Stimulated activated CD4-positive, alpha-beta T cell treated with anti-CD3 and anti-CD28 coated beads, Interleukin-1b, Interleukin-23, amount 100 ng/mL, for 1 hour (primary cell): ENCODE measurements at regions not wholly inside any gene's neighbourhood (a gene's known extent, or its start where the extent isn't known, plus 50 kb on each side); places are given as distances from the start of the nearest gene placed in this dataset.
"Not testable (repeated sequence)": the region's sequence is repeated elsewhere in the genome, so short reads cannot be mapped to it uniquely, and the experiment has no call there.

Experiments used
- DNase-seq, 2 donors: peaks; one replicate each; pipeline ENCODE4 v3.0.0-alpha.2; 2020; ENCODE audit warnings: low read depth in 2 of 2

DNA sequence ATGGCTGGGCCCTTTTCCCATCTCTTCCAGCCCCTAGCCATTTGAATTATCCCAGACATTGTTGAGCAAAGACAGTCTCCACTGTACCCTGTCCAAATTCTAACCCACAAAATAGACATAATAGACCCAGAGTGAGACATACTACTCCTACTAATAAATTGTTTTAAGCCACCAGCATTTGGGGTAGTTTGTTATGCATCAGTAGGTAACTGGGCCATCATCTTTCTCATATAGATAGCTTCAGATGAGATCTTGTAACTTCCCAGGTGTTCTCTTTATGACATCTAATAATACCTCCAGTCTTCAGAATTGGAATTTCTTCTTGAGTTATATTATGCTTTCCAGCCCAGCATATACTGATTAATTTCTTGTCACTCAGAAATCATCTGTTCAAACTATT is 117.2 kb upstream of the OTUD4 start:
- DNase-seq: no peak

- no peak for DNase-seq
These were observed 115.2 kb upstream of the OTUD4 start for GRCh38 chr4:145295547-145295946.

- DNase-seq: no peak
These were observed 114.7 kb upstream of the OTUD4 start for GRCh38 chr4:145295122-145295521.

- DNase-seq: no peak
These were observed 113.3 kb upstream of the OTUD4 start for GRCh38 chr4:145293658-145294057.

GRCh38 chr4:145290955-145291354 is 110.6 kb upstream of the OTUD4 start:
- DNase-seq: no peak

DNA sequence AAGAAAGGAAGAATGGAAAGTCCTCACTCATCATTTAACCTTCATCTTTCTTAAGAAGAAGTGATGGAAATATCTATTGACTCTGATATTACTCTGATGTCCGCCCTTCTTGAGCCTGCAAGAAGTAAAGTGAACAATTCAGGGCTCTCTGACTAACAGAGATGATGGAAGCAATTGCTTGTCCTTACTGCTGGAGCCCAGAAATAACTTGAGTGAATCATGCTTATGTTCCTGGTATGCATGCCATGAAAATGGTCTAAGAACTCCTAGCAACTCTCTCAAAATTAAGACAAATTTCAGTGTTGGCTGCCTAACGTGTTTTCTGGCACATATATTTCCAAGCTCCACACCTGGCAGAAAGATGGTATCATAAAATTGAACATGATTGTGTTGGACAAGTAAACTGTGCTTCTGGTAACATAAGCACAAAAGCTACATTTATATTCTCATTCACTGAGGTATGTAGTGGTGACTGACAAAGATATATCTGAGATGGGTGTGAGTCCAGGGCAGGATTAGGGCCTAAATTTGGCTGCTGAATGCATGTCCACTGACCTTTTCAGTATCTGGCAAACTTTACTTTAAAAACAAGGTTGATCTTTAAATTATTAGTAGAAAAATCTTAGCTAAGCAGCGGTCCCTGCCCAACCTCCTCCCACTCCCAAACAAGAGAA is 109.2 kb upstream of the OTUD4 start:
- DNase-seq: no peak

DNA sequence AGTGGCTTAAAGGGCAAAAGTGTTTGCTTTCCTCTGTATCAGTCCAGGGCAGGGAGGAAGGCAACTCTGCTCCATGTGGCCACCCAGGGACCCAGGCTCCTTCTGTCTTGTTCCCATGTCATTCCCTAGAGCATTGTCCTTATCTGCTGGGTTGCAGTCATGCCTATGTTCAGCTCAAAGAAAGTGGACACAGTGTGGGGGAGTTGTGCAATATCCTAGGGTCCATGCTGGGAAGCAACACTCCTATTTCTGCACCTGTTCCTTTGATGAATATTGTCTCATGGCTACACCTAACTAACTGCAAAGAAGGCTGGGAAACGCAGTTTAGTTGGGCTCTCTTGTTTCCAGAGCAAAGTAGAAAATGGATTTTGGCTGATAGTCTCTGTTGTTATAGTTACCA is 107.0 kb upstream of the OTUD4 start:
- DNase-seq: no peak

DNA sequence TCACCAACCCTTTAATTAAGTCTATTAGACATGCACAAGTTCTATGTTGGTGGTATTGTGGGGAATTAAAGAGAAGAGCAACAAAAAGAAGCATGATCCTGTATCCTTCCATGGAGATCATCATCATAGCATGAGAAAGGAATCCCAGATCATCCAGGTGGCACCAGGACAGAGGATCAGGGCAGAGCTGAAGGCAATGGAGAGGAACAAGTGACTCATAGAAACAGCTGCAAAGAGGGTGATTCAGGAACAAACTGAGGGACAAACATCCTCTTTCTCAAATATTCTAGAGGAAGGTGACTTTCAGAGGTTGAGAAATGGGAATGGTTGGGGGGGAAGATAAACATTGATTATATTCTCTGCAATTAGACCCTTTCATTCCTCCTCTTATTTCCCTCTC is 105.5 kb upstream of the OTUD4 start:
- no peak for DNase-seq

DNA sequence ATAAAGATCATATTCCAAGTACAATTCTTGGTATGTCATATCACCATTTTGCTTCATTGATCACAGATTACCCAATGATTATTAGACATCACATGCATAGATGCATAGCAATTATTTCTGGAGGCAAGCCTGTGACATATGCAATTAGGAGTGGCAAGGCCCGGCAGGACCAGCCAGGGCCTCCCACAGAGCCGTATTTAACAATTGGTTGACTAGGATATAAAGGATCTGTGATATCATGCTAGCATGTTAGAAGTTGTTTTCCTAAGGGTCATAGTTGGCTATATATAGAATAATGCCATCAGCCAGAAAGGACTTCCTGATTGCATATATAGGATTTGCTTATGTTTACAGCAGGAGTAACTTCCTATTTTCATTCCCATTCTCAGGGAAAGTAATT is 103.5 kb upstream of the OTUD4 start:
- no peak for DNase-seq

DNA sequence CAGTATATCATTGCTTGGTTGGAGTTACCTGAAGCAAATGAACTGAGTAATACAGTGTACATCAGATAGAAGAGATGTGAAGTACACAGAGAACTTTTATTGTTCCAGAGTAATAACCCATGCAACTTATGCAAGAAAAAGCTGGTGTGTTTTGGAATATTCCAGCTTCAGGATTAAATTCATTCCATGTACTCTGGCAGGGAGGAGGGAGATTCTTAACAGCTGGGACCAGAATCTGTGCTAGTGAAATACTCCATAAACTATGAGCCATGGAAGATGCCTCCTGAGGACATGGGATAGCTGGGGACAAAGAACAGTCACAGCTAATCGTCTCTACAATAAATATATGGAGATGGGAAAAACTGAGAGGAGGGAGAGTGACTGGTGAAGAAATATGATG is 101.6 kb upstream of the OTUD4 start:
- DNase-seq: no peak

DNA sequence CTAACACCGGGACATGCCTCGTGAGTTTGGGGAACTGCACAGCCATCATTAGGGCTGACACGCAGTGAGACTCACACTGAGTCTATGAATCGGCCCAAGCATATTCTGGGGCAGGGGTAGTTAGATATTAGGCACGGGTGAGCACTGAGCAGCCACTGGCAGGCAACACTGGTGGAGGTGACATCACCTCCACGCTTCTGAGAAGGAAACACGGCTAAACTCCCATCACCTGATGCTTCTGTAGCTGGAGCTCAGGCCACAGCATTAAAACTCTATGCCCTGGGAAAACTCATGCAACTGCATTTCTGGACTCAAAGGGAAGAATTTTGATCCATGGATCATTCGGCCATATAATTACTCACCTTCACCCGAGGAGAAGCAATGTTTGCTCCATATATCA is 100.8 kb upstream of the OTUD4 start:
- no peak for DNase-seq

DNA sequence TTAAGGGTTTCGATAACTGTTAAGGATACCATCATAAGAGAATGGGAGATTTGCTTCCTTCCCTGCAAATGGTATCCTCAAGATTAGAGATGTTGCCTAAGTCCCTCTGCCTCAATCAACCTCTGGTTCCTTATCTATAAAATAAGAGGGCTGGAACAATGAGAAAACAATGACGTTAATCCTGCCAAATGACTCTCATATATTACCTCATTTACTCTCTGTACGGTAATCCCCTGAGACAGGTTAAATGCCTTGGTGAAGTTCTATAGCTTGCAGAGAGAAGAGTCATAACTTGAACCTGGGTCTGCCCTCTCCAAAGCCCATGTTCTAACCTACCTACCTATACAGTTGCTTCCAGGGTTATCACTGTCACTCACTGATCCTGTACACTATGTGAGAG is 100.2 kb upstream of the OTUD4 start:
- DNase-seq: no peak

GRCh38 chr4:145279122-145279960 is 99.0 kb upstream of the OTUD4 start:
- no peak for DNase-seq

GRCh38 chr4:145278341-145279121 is 98.1 kb upstream of the OTUD4 start:
- DNase-seq: no peak

GRCh38 chr4:145277011-145277410 is 96.6 kb upstream of the OTUD4 start:
- DNase-seq: no peak

- DNase-seq: no peak
These were observed 95.7 kb upstream of the OTUD4 start for GRCh38 chr4:145276050-145276449.

DNA sequence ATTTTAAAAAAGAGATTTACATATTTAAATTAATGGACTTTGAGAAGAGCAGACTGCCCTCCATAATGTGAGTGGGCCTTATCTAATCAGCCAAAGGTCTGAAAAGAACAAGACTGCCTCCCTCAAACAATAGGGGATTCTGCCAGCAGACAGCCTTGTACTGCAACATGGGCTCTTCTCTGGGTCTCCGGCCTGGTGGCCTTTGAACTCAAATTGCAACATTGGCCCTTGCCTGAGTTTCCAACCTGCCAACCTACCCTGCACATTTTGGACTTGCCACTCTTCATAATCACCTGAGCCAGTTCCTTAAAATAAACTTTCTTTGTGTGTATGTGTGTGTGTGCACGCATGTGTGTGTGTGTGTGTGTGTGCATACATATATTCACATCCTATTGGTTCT is 90.8 kb upstream of the OTUD4 start:
- no peak for DNase-seq

DNA sequence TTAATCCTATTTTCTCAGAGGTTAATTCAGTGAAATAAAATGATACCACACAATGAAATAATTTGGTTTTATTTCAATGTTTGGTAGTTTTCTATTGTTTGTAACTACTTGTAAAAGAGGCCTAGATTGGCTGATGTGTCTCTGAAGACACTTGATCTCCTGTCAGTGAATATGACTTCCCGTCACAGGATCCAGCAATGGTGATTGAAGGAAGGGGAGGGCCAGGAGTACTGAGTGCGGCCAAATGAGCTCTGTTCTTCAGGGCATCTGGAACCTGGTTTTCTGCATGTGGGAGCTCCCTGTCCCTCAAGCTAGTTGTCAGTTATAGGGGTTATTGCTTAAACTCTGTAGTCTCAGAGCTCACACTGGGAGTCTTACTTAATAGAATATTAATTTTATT is 86.5 kb upstream of the OTUD4 start:
- no peak for DNase-seq

DNA sequence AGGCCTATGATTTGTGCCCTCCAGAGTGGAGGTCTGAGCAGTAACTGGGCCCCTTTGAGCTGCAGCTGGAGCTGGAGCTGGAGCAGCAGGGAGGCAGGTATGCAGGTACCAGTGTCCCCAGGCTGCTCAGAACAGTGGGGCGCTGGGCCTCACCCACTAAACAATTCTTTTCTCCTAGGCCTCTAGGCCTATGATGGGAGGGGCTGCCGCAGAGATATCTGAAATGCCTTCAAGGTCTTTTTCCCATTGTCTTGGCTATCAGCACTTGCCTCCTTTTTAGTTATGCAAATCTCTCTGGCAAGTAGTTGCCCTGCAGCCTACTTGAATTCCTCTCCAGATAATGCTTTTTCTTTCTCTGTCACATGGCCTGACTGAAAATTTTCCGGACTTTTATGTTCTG is 79.7 kb upstream of the OTUD4 start:
- no peak for DNase-seq

DNA sequence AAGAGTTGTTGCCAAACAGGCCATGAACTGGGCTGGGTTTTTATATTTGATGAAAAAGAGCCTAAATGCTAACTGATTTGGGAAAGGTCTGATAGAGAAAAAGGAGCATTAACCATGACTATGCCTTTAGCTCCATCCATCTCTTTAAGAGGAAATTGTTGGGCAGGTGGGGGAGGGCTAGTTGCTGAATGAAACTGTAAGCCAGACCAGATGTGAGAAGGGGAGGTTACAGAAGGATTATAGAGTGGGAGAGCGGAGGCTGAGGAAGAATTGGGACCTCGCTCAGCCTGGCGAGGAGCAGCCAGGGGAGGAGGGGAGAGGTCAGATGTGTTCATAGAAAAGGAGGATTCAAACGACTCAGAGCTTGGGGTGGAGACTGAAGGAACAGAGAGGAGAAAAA is 74.9 kb upstream of the OTUD4 start:
- not testable (repeated sequence) for DNase-seq

GRCh38 chr4:145252190-145252589 is 71.8 kb upstream of the OTUD4 start:
- no peak for DNase-seq

- DNase-seq: no peak
These were observed 71.0 kb upstream of the OTUD4 start for GRCh38 chr4:145251391-145251790.

DNA sequence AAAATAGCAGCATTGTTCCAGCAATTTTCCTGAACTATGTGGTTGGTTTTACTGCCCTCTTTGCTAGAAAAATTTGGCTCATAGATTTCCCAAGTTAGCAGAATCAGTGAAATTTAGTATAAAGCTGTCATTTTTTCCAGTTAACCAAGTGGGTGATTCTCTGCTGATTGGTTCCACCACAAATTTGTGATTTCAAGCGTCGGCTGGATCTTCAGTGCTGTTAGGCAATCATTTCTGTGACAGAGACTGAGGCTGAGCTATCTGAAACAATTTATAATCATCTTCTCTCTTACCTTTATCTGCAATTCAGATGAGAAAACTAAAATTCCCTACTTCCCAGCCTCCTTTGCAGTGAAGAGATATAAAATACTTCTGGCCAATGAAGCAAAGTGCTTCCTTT is 68.6 kb upstream of the OTUD4 start:
- no peak for DNase-seq
